Keratinocyte (primary cell): ENCODE measurements at regions not wholly inside any gene's neighbourhood (a gene's known extent, or its start where the extent isn't known, plus 50 kb on each side); places are given as distances from the start of the nearest gene placed in this dataset.

ENCODE experiments used
- EZH2 ChIP-seq: IDR thresholded peaks from one replicate; pipeline ENCODE4 v1.6.1; 2012; ENCODE audit warnings: inconsistent platforms, mild to moderate bottlenecking, low read length, moderate library complexity
- TF ChIP-seq, protein P1 (sequence below), 3 experiments: IDR thresholded peaks in 1 of 3; conservative IDR thresholded peaks in 1 of 3; optimal IDR thresholded peaks in 1 of 3; 2 replicates in 2 of 3; 3 replicates in 1 of 3; pipeline versions ENCODE3 to v1.5.1; 2011; ENCODE audit warnings: low read length in 3 of 3, mild to moderate bottlenecking in 3 of 3, moderate library complexity in 2 of 3, control low read depth in 1 of 3, inconsistent platforms in 1 of 3; ENCODE audit not compliant: insufficient read depth in 2 of 3; ENCODE audit errors: extremely low read depth in 1 of 3

GRCh38 chr10:78691301-78692030 lies 377.3 kb upstream of the ZMIZ1 start:
- TF ChIP-seq, protein P1, sequence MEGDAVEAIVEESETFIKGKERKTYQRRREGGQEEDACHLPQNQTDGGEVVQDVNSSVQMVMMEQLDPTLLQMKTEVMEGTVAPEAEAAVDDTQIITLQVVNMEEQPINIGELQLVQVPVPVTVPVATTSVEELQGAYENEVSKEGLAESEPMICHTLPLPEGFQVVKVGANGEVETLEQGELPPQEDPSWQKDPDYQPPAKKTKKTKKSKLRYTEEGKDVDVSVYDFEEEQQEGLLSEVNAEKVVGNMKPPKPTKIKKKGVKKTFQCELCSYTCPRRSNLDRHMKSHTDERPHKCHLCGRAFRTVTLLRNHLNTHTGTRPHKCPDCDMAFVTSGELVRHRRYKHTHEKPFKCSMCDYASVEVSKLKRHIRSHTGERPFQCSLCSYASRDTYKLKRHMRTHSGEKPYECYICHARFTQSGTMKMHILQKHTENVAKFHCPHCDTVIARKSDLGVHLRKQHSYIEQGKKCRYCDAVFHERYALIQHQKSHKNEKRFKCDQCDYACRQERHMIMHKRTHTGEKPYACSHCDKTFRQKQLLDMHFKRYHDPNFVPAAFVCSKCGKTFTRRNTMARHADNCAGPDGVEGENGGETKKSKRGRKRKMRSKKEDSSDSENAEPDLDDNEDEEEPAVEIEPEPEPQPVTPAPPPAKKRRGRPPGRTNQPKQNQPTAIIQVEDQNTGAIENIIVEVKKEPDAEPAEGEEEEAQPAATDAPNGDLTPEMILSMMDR (optimal IDR thresholded peaks at IDR 0.05 in 1 of 3, IDR thresholded peaks at IDR 0.05 in 1 of 3, conservative IDR thresholded peaks at IDR 0.05 in 1 of 3; ENCODE audit: extremely low read depth in 1 of 3, insufficient read depth in 2 of 3, low read length in 3 of 3) = no peak
- TF ChIP-seq EZH2 = no peak
